GM19351 (cell line): ENCODE measurements at regions not wholly inside any gene's neighbourhood (a gene's known extent, or its start where the extent isn't known, plus 50 kb on each side); places are given as distances from the start of the nearest gene placed in this dataset.
"Not testable (repeated sequence)": the region's sequence is repeated elsewhere in the genome, so short reads cannot be mapped to it uniquely, and the experiment has no call there.

Experiments used
- ATAC-seq: cut with Tn5 transposase; IDR thresholded peaks from one replicate; pipeline ENCODE4 v1.9.1; 2021; ENCODE audit warnings: mild to moderate bottlenecking, moderate library complexity; ENCODE audit not compliant: unreplicated experiment

DNA sequence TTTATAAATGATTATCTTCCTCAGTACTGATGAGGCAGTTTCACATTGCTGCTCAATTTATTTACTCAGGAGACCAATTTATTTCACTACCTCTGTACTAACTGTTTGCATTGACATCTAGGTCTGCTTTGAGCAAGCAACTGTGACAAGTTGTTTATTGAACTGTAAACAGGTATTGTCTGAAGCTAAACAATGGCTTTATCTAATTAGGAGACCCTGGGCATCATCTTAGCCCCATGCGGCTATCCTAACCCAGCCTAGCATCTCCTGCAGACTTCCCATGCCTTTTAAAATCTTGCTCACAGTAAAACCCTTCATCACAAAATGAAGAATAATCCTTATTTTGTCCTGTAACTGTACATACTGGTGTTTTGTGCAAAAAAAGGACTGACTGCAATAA lies 348.2 kb downstream of the RWDD3 start:
- no peak for ATAC-seq

DNA sequence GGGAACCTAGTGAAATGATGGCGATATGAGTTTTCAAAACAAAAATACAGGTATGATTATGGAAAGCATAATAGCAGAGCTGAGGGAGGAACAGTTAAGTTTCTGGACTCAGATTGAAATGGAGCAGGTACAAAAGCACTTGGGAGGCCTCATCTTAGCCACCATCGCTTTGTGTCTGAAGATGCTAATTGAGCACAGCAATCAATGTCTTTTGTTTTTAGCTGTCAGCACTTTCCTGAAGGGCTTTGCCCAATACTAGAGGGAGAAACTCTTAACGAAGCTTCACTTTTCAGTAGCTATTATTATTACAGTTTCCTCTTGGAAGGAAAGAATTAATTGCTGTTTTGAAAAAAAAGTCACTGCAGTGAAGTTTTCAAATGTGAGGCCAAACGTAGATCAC lies 348.7 kb downstream of the RWDD3 start:
- no peak for ATAC-seq

DNA sequence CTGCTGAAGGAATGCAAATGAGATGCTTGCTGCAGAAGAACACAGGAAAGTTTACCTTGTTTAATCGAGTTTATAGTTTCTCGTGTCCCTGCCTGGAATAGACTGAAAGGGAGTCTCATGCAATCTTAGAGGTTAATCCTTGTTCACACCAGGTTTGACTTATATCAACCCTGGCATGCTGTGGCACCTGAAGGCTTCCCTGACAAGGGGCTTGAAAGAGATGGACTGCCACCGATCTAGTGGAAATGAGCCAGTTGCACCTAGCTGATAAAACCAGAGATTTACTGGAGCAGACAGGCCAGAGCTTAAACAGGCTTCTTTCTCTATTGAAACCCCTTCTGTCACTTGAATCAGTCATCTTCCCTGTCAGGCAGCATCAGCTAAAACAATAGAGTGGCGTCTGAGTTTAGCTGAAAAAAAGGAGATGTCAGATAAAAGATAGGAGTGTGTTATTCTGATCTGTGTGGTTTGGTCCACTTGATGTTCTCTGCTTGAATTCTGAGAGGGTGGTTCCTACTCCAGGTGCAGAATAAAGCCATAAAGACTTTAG lies 349.7 kb downstream of the RWDD3 start:
- ATAC-seq = no peak

DNA sequence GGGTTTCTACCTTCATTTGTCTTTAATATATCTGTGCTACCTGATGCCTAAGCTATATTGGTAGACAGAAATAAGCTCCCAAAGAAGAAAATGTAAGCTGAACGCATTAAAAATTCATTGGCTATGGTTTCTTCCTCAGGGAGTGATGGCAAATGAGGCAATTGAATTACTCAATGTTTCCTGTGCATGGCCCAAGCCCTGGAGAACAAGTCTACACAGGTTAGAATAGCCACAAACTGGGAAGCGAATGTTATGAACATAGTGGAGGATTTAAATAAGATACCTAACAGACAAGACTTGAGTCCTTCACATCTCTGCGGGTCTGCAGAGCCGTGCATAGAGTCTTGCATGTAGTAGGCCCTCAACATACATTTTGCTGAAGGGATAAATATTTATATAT lies 350.3 kb downstream of the RWDD3 start:
- ATAC-seq = no peak

DNA sequence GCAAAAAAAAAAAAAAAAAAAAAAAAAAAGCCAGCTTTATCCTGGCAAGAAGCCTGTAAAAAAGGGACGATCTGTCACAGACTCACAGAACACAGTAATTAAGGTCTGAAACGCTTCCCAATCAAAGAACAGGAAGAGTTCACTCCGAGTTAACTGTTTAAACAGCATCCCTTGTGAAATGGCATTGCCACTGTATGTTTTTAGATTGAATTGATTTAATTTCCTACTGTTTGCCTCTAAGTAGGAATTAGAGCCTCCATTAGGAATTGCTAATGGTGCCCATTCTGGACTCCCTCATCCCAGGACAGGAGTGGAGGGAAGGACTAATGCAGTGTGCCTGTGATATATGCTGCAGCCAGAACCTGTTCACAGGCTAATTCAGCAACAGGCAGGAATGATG lies 370.8 kb downstream of the RWDD3 start:
- ATAC-seq = no peak

DNA sequence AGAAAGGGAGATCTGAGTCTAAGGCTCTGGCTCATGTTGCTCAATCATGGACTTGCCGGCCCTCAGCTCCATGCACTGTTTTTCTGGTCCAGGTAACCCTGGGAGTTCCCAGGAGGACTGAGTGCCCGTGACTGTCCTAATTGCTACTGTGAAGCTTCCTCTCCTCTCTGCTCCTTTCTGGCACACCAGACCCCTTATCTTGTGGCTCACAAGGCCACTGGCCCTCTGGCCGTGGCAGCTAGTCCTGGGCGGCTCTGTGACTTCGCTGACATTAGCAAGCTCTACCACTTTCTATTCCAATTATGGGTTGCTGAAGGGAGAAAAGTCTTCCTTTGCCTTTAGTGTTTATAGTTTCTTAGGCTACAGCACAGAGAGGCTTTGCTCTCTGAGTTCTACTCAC lies 380.2 kb downstream of the RWDD3 start:
- ATAC-seq = no peak

DNA sequence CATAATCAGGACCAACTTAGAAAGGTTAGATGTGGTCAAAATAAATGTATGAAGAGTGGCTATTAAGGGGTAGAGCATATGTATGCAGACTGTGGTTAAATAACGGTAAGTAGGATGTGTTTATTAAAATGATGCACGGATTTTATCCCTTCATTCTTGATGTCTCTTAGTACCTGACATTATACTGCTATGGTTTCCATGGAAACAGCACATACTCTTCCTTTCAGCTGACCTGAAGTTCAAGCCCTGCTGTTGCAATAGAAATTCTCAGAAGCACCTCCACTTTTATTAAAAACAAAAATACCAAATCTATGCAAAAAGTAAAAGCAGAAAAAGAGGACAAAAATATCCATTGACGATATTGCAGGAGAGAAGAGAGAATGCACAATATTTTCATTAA lies 381.4 kb downstream of the RWDD3 start:
- no peak for ATAC-seq

DNA sequence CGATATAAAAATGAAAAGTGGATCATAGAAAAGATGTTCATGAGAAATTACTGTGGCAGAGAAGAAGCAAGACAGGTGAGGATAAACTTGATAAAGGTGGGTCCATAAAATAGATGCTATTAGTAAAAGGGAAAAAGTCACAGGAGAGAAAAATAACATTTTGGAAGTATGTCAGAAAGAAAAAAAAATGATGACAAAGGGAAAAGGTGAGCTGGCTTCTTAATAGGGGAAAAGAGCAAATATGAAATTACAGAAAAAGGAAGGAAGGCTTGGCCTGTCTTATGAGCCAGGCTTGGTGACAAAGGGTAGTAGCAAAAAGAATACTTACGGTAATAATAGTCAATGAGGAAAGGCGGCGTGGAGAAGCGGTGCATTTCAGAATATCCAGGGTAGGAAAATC lies 386.1 kb downstream of the RWDD3 start:
- ATAC-seq = no peak

DNA sequence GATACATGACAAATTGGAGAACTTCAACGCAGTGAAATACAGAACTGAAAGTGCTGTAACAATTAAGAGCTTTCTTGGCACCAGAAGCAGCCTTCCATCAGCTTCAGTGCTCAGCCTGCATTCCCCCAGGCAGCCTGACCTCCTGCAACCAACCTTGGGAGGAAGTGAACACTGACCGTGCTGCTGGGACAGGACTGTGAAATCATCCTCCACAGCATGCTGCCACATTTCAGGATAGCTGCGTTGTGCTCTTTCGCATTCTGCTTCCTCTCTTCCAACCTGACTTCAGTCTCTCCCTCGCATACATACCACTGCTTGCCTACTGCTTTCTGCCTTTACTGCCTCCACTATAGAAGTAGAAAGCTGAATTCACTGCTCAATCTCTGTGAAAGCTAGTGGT lies 388.6 kb downstream of the RWDD3 start:
- no peak for ATAC-seq

DNA sequence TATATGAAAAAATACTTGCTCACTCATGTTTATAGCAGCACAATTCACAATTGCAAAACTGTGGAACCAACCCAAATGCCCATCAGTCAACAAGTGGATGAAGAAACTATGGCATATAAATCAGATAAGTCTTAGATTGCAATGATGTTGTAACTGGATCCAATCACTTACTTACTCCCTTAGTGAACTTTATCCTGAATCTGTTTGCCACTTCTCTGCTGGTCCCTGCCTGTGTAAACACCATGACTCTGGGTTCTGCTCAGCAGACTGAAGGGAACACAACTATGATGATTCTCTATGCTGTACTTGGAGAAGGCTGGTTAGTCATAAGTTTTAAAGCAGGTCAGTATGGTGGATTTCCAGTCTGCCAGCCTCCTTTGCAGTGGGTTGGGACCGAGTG lies 391.2 kb downstream of the RWDD3 start:
- ATAC-seq = no peak

DNA sequence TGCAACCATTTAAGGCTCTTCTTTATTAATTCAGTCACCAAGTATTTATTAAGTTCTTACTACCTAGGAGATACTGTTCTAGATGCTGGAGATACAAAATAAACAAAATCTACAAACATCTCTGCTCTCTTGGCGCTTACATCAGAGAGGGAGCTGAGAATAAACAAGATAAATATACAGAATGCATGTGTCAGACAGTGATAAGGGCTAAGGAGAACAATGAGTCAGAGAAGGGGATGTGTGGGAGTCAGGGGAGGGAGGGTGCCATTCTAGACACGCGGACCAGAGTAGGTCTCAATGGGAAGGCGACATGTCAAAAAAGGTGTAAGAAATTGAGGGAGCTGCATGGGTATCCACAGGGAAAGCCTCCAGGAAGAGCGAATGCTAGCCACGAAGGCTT lies 393.2 kb downstream of the RWDD3 start:
- no peak for ATAC-seq

DNA sequence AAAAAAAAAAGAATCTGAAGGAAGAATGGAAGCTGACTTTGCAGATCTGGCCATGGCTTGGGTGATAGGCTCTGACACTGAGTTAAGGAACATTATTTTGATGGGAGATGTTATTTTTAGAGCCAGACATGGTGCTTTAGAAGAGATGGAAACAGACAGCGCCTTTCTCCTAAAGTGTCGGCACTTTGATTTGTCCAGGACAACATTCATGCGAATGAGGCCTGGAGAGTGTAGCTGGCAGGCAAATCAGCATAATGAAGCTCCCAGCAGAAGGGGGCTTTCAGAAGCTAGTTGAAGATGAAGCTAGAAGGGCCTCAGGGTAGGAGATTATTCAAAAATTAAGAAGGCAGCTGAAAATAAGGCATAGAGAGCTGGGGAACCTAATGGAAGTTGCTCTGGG lies 397.7 kb downstream of the RWDD3 start:
- ATAC-seq = no peak

DNA sequence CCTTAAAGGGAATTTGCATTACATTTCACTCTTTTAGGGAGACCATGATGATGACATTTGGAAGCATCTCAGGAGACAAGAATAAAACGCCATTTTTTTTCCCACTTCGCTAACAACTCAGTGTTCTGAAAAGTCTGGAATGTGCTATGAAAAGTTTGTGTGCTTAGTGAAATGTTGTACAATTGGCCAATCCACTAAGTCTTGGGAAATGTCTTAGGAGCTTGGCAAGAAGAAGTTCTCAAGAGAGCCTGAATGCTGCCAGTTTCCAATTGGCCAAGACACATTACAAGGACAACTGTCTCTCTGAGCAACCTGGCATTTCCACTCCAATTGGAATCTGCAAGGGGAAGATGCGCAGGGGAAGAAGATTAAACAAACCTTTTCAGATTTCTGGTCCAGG lies 401.8 kb downstream of the RWDD3 start:
- ATAC-seq = no peak

DNA sequence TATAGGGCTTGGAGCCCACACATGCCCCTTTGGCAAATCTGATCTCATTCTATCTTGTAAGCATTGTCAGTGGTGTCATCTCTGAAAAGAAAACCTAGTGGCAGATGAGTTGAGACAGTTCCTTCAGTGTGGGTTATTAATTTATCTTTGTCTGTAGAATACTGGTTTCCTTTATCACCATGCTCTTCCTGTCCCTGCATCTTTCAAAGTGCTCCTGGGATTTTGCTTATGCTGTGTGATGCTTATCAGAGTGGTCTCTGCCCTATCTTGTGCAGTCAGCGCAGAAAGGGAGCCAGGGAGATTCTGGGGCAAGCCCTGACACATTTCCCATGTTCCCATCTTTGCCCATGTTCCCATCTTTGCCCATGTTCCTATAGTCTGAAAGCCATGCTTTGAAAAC lies 402.9 kb downstream of the RWDD3 start:
- no peak for ATAC-seq

DNA sequence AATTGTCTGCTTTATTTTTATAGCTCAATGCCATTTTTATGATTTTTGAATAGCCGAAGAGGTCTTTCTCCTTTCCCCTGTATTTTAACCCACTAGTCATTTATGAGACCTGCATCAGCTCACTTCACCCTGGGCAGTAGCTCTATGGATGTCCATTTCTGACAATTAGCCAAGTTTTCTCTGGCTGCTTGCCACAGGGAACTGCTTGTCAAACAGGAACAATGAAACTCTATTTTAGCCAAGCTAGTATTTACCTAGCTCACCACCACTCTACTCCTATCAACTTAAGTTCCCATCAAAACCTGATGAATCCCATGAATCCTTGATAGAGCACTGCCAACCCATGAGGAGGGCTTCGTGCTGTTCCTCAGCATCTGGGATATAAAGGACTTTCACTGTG lies 406.7 kb downstream of the RWDD3 start:
- ATAC-seq = no peak

DNA sequence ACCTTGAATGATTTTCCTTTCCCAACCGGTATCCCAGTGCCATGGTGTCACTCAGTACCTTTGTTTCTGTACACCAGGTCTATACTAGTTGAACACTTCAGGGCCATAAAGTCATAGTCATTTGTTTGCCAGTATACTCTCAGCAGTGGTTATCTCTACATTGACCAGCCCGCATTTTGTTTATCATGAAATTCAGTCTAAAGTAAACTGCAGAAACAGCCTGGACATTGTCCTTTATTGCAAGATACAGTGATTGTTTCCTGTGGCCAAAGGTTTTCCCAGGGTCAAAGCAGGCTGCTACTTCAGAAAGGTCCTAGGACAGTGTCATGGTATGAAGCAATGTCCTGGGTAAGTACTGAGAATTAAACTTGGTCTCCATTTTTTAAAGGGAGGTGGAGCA lies 407.4 kb downstream of the RWDD3 start:
- no peak for ATAC-seq

DNA sequence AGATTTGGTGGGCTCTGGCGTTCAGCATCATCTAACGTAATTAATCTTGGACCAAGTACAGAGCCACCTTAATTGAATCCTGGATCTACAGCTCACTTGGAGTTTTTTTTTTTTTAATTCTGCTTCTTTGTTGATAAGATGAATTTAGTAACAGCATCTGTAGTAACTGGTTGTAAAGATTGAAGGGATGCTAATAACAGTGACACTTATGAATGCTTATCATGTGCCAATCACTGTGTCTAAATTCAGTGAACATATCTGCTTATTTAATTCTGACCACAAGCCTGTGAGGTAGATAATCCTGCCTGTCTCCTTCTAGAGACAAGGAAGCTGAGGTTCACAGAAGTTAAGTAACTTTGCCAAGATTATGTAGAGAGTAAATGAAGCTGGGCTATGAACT lies 408.0 kb downstream of the RWDD3 start:
- no peak for ATAC-seq

DNA sequence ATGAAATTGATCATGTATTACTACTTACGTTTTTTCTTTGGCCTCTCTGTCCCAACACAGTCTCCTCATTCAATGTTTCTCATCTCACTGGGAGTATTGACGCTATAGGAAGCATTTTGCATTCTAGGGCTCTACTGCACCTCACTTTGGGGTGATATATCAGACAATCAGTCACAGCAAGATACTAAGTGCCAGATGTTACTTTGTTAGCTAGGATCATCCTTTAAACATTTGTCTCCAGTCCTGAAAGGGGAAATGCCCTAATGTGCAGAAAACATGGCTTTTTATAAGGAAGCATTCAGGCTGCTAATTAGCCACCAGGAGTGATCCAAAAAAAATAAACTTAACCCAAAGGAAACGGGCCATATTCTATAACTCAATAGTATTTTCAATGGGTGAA lies 409.1 kb downstream of the RWDD3 start:
- no peak for ATAC-seq

DNA sequence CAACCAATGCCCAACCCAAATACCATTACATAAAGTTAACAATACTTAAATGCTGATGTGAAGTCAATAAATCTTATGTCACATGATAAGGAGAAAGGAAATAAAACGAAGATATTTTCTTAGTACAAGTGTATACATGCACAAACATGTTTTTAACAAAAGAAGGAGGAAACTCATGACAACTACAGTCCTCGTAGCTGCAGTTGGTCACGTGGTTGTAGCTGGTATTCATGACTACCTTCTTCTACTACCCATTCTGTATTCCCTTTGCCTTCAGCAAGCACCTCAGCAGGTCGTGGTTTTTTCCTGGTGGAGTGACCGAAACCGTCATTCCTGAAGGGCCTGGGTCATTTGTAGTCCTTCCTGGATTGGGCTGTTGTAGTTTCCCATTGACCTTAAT lies 411.1 kb downstream of the RWDD3 start:
- ATAC-seq = not testable (repeated sequence)

DNA sequence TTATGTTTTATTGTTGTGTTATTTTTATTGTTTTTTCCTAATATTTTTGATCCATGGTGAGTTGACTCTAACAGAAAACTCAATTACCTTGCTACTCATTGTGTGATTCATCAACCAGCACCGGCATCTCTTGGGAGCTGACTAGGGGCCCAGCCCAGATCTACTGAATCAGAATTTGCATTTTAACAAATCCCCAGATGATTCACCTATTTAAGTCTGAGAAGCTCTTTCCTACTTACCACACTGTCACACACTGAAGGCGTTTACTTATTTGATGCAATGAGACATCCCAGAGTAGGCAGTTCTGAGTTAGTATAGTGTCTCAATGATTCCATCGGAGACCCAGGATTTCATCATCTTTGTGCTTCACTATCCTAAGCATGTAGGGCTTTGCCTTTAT lies 416.6 kb downstream of the RWDD3 start:
- ATAC-seq = no peak

DNA sequence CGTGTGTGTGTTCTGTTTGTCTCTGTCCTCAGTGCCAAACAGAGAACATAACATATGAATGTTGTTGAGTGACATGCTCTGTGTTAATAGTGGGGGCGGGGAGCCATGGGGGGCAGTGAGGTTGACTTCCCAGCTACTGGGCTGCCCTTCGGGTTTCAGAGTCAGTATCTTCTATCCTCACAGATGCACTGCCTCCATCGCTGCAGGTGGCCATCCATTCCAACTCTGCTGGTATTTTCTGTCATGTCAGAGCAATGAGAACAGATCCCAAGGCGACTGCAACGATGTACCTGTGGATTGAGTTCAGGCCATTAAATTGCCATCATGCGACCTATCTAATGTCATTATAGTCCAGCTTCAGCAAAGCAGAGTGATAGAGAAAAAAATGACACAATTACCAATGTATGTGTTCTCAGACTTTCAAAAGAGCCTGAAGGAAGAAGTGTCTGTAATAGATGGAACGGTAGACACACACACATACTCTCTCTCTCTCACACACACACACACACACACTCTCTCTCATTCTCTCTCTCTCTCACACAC lies 418.5 kb downstream of the RWDD3 start:
- ATAC-seq = no peak

DNA sequence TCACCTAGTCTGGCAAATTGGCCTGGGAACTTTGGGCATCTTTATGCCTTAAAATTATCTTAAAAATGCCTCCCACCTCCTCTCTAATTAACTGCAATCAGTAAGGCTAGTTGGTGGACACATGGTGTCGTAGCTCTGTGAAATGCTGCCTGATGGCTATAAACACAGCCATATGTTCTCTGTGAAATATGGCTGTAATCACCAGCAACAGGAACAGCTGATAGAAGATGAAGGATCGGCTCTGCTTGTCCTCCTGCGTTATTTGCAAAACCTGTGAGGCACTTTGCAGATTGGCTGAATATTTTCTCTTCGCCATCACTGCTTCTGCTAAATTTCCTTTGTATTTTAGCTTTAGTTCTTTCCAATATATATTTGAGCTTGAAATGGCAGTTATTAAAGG lies 419.6 kb downstream of the RWDD3 start:
- ATAC-seq = no peak

DNA sequence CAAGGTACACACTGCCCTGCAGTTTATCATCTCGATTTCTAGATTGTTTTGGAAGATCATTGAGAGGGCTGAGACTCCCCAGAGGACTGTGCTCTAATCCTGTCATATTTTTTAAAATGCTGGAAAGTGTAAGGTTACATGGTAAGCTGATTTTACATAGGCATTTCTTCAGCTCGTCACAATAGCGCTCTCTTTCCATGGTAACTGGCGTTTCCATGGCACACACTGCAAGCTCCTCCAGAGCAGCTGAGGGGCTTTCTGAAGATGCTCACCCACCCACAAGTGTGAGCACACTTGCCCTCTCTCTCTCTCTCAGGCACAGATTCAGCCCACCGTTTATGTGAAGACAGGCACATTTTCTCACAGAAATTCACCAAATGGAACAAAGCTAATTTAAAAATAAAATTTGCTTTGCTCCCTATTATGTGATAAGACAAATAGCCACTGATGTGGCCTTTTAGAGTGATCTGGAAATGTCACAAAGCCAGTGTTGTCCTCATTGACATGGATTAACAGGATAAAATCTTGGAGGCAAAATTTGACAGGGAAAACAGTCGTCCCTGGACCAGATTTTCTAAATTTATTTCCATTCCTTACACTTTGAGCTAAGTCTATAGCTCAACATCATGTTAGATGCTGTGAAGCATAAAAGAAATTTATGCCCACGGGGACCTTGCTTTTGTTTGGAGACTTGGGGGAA lies 421.5 kb downstream of the RWDD3 start:
- no peak for ATAC-seq
